HG03066 (cell line): ENCODE measurements at regions not wholly inside any gene's neighbourhood (a gene's known extent, or its start where the extent isn't known, plus 50 kb on each side); places are given as distances from the start of the nearest gene placed in this dataset.

Source experiments
- ATAC-seq: cut with Tn5 transposase; IDR thresholded peaks from one replicate; pipeline ENCODE4 v1.9.1; 2021; ENCODE audit warnings: low read depth; ENCODE audit not compliant: unreplicated experiment

- no peak for ATAC-seq
Observed at GRCh38 chr11:45450189-45450588, 164.0 kb upstream of the SYT13 start.

- ATAC-seq: no peak
Observed at GRCh38 chr11:45449036-45449601, 163.0 kb upstream of the SYT13 start.

- no peak for ATAC-seq
Observed at GRCh38 chr11:45448561-45448960, 162.4 kb upstream of the SYT13 start.

GRCh38 chr11:45446998-45447397, 160.9 kb upstream of the SYT13 start:
- ATAC-seq: no peak

GRCh38 chr11:45446434-45446833, 160.3 kb upstream of the SYT13 start:
- no peak for ATAC-seq

- no peak for ATAC-seq
Observed at GRCh38 chr11:45444796-45445195, 158.7 kb upstream of the SYT13 start.

GRCh38 chr11:45440111-45440510, 154.0 kb upstream of the SYT13 start:
- no peak for ATAC-seq

- ATAC-seq: no peak
Observed at GRCh38 chr11:45436966-45437365, 150.8 kb upstream of the SYT13 start.

- ATAC-seq: no peak
Observed at GRCh38 chr11:45436118-45436517, 150.0 kb upstream of the SYT13 start.

- ATAC-seq: no peak
Observed at GRCh38 chr11:45435706-45436105, 149.6 kb upstream of the SYT13 start.

GRCh38 chr11:45432910-45433309, 146.8 kb upstream of the SYT13 start:
- ATAC-seq: no peak

- no peak for ATAC-seq
Observed at GRCh38 chr11:45432100-45432499, 146.0 kb upstream of the SYT13 start.

- no peak for ATAC-seq
Observed at GRCh38 chr11:45431046-45432018, 145.2 kb upstream of the SYT13 start.

- no peak for ATAC-seq
Observed at GRCh38 chr11:45430361-45430760, 144.2 kb upstream of the SYT13 start.

GRCh38 chr11:45429719-45430118, 143.6 kb upstream of the SYT13 start:
- ATAC-seq: no peak

- no peak for ATAC-seq
Observed at GRCh38 chr11:45428541-45429230, 142.5 kb upstream of the SYT13 start.

- no peak for ATAC-seq
Observed at GRCh38 chr11:45428116-45428515, 142.0 kb upstream of the SYT13 start.

- no peak for ATAC-seq
Observed at GRCh38 chr11:45424411-45425180, 138.5 kb upstream of the SYT13 start.

- ATAC-seq: no peak
Observed at GRCh38 chr11:45423475-45424120, 137.5 kb upstream of the SYT13 start.

- no peak for ATAC-seq
Observed at GRCh38 chr11:45423036-45423435, 136.9 kb upstream of the SYT13 start.
